ENCODE measurements at regions not wholly inside any gene's neighbourhood (a gene's known extent, or its start where the extent isn't known, plus 50 kb on each side); places are given as distances from the start of the nearest gene placed in this dataset.

GRCh38 chr1:29805122-29805895 is 569.0 kb downstream of the PTPRU start:
- H3K9me2 ChIP-seq (replicated peaks; ENCODE audit: control insufficient read depth, low read length) = no peaks in the 10 kb centered on the region
- H3K79me2 ChIP-seq (ENCODE audit: control insufficient read depth, low read length) = no peaks in the 10 kb centered on the region
- H3K4me3 ChIP-seq (ENCODE audit: low read length) = no peak overlapping the region
- no peaks in the 10 kb centered on the region for H3K9me3 ChIP-seq (ENCODE audit: control insufficient read depth, insufficient read depth, low read length)
- no peaks in the 10 kb centered on the region for H3K27me3 ChIP-seq (ENCODE audit: control insufficient read depth, low read length)
- TF ChIP-seq EZH2phosphoT487 (IDR thresholded peaks at IDR 0.05; ENCODE audit: borderline replicate concordance, low read length) (no peak), CTCF (IDR thresholded peaks at IDR 0.05; ENCODE audit: low read depth, low read length, poor library complexity, severe bottlenecking) (no peak)
- no peaks in the 10 kb centered on the region for H3F3A ChIP-seq (ENCODE audit: control insufficient read depth, insufficient read depth)
- no peaks in the 10 kb centered on the region for H4K20me1 ChIP-seq (ENCODE audit: control insufficient read depth, insufficient read depth, low read depth, low read length)
- no peaks in the 10 kb centered on the region for H3K4me1 ChIP-seq (ENCODE audit: control insufficient read depth, low read length)
- no peak overlapping the region for H3K27ac ChIP-seq (ENCODE audit: low read depth, low read length)
- H3K4me2 ChIP-seq (ENCODE audit: low read length) = no peak overlapping the region
- no peaks in the 10 kb centered on the region for H3K36me3 ChIP-seq (ENCODE audit: control insufficient read depth, low read length)

- Histone ChIP-seq H3K27ac (ENCODE audit: low read depth, low read length) (no peak overlapping the region), H3K9me2 (replicated peaks; ENCODE audit: control insufficient read depth, low read length) (no peaks in the 10 kb centered on the region), H3K27me3 (ENCODE audit: control insufficient read depth, low read length) (no peaks in the 10 kb centered on the region)
Measured at GRCh38 chr1:29804181-29804899, 568.0 kb downstream of the PTPRU start.

GRCh38 chr1:29803486-29803885 is 567.2 kb downstream of the PTPRU start:
- Histone ChIP-seq H3K27me3 (ENCODE audit: control insufficient read depth, low read length) (no peaks in the 10 kb centered on the region), H3K9me2 (replicated peaks; ENCODE audit: control insufficient read depth, low read length) (no peaks in the 10 kb centered on the region), H3K4me3 (ENCODE audit: low read length) (no peak overlapping the region), H3K36me3 (ENCODE audit: control insufficient read depth, low read length) (no peaks in the 10 kb centered on the region), H3F3A (ENCODE audit: control insufficient read depth, insufficient read depth) (no peaks in the 10 kb centered on the region), H3K4me1 (ENCODE audit: control insufficient read depth, low read length) (no peaks in the 10 kb centered on the region), H3K4me2 (ENCODE audit: low read length) (no peak overlapping the region), H3K27ac (ENCODE audit: low read depth, low read length) (no peak overlapping the region), H3K79me2 (ENCODE audit: control insufficient read depth, low read length) (no peaks in the 10 kb centered on the region), H3K9me3 (ENCODE audit: control insufficient read depth, insufficient read depth, low read length) (no peaks in the 10 kb centered on the region), H4K20me1 (ENCODE audit: control insufficient read depth, insufficient read depth, low read depth, low read length) (no peaks in the 10 kb centered on the region)
- TF ChIP-seq CTCF (IDR thresholded peaks at IDR 0.05; ENCODE audit: low read depth, low read length, poor library complexity, severe bottlenecking) = no peak
- TF ChIP-seq EZH2phosphoT487 (IDR thresholded peaks at IDR 0.05; ENCODE audit: borderline replicate concordance, low read length) = no peak

More at GRCh38 chr1:29804181-29804899, 568.0 kb downstream of the PTPRU start:
- H4K20me1 ChIP-seq (ENCODE audit: control insufficient read depth, insufficient read depth, low read depth, low read length) = no peaks in the 10 kb centered on the region
- no peaks in the 10 kb centered on the region for H3K79me2 ChIP-seq (ENCODE audit: control insufficient read depth, low read length)
- no peaks in the 10 kb centered on the region for H3K4me1 ChIP-seq (ENCODE audit: control insufficient read depth, low read length)
- no peaks in the 10 kb centered on the region for H3K9me3 ChIP-seq (ENCODE audit: control insufficient read depth, insufficient read depth, low read length)
- TF ChIP-seq CTCF (IDR thresholded peaks at IDR 0.05; ENCODE audit: low read depth, low read length, poor library complexity, severe bottlenecking) (no peak), EZH2phosphoT487 (IDR thresholded peaks at IDR 0.05; ENCODE audit: borderline replicate concordance, low read length) (no peak)
- H3K4me3 ChIP-seq (ENCODE audit: low read length) = no peak overlapping the region
- no peaks in the 10 kb centered on the region for H3F3A ChIP-seq (ENCODE audit: control insufficient read depth, insufficient read depth)
- no peak overlapping the region for H3K4me2 ChIP-seq (ENCODE audit: low read length)
- H3K36me3 ChIP-seq (ENCODE audit: control insufficient read depth, low read length) = no peaks in the 10 kb centered on the region
